Osteoblast (primary cell): ENCODE measurements at regions not wholly inside any gene's neighbourhood (a gene's known extent, or its start where the extent isn't known, plus 50 kb on each side); places are given as distances from the start of the nearest gene placed in this dataset.

Experiments
- DNase-seq: peaks from one replicate; pipeline ENCODE4 v3.0.0; 2011; ENCODE audit warnings: low spot score, mixed read lengths; ENCODE audit not compliant: insufficient read length; ENCODE audit errors: missing footprints
- H2AFZ ChIP-seq: 2 replicates; pipeline ENCODE4 v1.6.0; 2011; ENCODE audit warnings: mild to moderate bottlenecking, low read length
- H3K27ac ChIP-seq: 2 replicates; pipeline ENCODE4 v1.5.1; 2011; ENCODE audit warnings: mild to moderate bottlenecking, low read depth, low read length, moderate library complexity
- H3K27me3 ChIP-seq: 2 replicates; pipeline ENCODE4 v1.6.0; 2012; ENCODE audit warnings: mild to moderate bottlenecking, control low read depth, inconsistent platforms, low read length, moderate library complexity; ENCODE audit not compliant: insufficient read depth
- H3K36me3 ChIP-seq: 2 replicates; pipeline ENCODE4 v1.5.1; 2011; ENCODE audit warnings: mild to moderate bottlenecking, low read length, control low read depth, moderate library complexity; ENCODE audit not compliant: insufficient read depth
- H3K4me1 ChIP-seq: 2 replicates; pipeline ENCODE4 v1.5.1; 2011; ENCODE audit warnings: mild to moderate bottlenecking, low read length, control low read depth, moderate library complexity; ENCODE audit not compliant: insufficient read depth
- H3K4me2 ChIP-seq: 2 replicates; pipeline ENCODE4 v1.6.0; 2011; ENCODE audit warnings: mild to moderate bottlenecking, low read length; ENCODE audit not compliant: insufficient read depth
- H3K4me3 ChIP-seq: fragments of 200-600 bp; sonication (generic); 3 replicates; pipeline ENCODE4 v1.5.1; 2012; ENCODE audit warnings: mild to moderate bottlenecking, low read length, inconsistent platforms; ENCODE audit not compliant: insufficient read depth
- H3K79me2 ChIP-seq: 2 replicates; pipeline ENCODE4 v1.6.0; 2012; ENCODE audit warnings: mild to moderate bottlenecking, low read length, control low read depth, inconsistent platforms; ENCODE audit not compliant: insufficient read depth
- H3K9me3 ChIP-seq: 2 replicates; pipeline ENCODE4 v1.5.1; 2011; ENCODE audit warnings: low read depth, low read length, control low read depth
- H4K20me1 ChIP-seq: 2 replicates; pipeline ENCODE4 v1.6.0; 2012; ENCODE audit warnings: mild to moderate bottlenecking, low read length, control low read depth; ENCODE audit not compliant: insufficient read depth
- CTCF ChIP-seq: IDR thresholded peaks from 2 replicates; pipeline ENCODE4 v1.5.1; 2011; ENCODE audit warnings: mild to moderate bottlenecking, low read depth, low read length, moderate library complexity; ENCODE audit errors: extremely low read depth

GRCh38 chr2:155965415-155966063 lies 367.0 kb downstream of the NR4A2 start:
- Histone ChIP-seq H3K79me2 (no peaks in the 10 kb centered on the region), H3K36me3 (no peaks in the 10 kb centered on the region), H4K20me1 (no peaks in the 10 kb centered on the region), H3K4me3 (no peak overlapping the region), H3K4me1 (no peaks in the 10 kb centered on the region), H3K4me2 (no peak overlapping the region), H3K27me3 (no peaks in the 10 kb centered on the region), H3K27ac (no peak overlapping the region), H2AFZ (no peak overlapping the region), H3K9me3 (peaks cover 3% of the 10 kb centered on the region)
- DNase-seq, result peak; percentile 21
- TF ChIP-seq CTCF, result no peak

DNA sequence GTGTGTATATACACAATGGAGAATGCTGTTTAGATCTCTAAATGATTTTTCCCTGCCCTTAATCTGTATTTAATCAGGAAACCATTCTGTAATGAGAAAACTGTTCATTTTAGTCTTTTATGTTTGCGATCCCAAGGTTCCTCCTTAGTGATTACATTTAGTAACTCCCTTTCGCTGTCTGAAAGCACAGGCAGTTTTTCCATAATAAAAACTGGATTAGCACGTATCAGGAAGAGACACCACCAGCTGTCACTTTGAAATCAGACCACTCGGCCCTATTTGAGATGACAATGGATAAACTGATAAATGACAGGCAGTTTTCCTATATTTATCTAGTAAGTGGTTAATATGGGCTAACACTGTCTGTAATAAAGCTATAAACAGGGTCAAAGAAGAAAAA lies 370.9 kb downstream of the NR4A2 start:
- Histone ChIP-seq H3K9me3 (peaks cover 3% of the 10 kb centered on the region), H3K4me2 (no peak overlapping the region), H3K4me3 (no peak overlapping the region), H3K27me3 (no peaks in the 10 kb centered on the region), H3K36me3 (no peaks in the 10 kb centered on the region), H2AFZ (no peak overlapping the region), H3K4me1 (no peaks in the 10 kb centered on the region), H3K79me2 (no peaks in the 10 kb centered on the region), H3K27ac (no peak overlapping the region), H4K20me1 (no peaks in the 10 kb centered on the region)
- TF ChIP-seq CTCF, result no peak
- no peak for DNase-seq

DNA sequence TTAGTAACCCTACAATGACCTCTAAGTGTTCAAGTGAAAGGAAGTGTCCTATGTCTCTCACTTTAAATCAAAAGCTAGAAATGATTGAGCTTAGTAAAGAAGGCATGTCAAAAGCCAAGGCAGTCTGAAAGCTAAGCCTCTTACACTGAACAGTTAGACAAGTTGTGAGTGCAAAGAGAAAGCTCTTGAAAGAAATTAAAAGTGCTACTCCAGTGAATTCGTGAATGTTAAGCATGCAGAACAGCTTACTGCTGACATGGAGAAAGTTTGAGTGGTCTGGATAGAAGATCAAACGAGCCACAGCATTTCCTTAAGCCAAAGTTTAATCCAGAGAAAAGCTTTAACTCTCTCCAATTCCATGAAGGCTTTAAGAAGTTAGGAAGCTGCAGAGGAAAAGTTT lies 373.7 kb downstream of the NR4A2 start:
- TF ChIP-seq CTCF, result no peak
- Histone ChIP-seq H3K4me2 (no peak overlapping the region), H3K27me3 (no peaks in the 10 kb centered on the region), H3K4me1 (no peaks in the 10 kb centered on the region), H2AFZ (no peak overlapping the region), H3K9me3 (peaks cover 3% of the 10 kb centered on the region), H3K36me3 (no peaks in the 10 kb centered on the region), H3K4me3 (no peak overlapping the region), H3K79me2 (no peaks in the 10 kb centered on the region), H3K27ac (no peak overlapping the region), H4K20me1 (no peaks in the 10 kb centered on the region)
- DNase-seq, result no peak

DNA sequence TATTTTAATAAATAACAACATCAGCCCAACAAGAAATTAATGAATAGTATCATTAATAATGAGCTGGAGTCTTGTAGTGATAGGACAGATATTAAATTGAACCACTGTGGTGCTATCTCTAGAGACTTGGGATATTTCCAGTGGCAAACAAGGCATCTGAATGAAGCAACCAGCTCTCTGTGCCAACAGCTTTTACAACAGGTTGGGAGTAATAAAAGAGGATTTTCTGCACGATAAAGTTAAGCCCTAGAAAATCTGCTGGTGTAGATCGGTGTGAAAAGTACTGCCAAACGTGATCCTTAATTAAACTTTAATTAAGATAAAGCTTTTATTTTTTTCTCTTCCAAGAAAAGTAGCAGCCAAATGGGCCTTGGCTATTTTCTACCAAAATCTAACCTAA lies 385.5 kb downstream of the NR4A2 start:
- Histone ChIP-seq H3K9me3 (no peaks in the 10 kb centered on the region), H3K27me3 (no peaks in the 10 kb centered on the region), H3K4me2 (no peak overlapping the region), H4K20me1 (no peaks in the 10 kb centered on the region), H3K4me1 (no peaks in the 10 kb centered on the region), H3K36me3 (no peaks in the 10 kb centered on the region), H3K79me2 (no peaks in the 10 kb centered on the region), H3K4me3 (no peak overlapping the region), H2AFZ (no peak overlapping the region), H3K27ac (no peak overlapping the region)
- TF ChIP-seq CTCF, result no peak
- DNase-seq, result no peak
